GM12875 (cell line): ENCODE measurements at regions not wholly inside any gene's neighbourhood (a gene's known extent, or its start where the extent isn't known, plus 50 kb on each side); places are given as distances from the start of the nearest gene placed in this dataset.

ENCODE experiments used
- H3K4me3 ChIP-seq: one replicate; pipeline ENCODE4 v1.5.1; 2011; ENCODE audit warnings: low read depth, low read length, control low read depth
- TF ChIP-seq, protein P1 (sequence below): IDR thresholded peaks from 2 replicates; pipeline ENCODE4 v1.5.1; 2011; ENCODE audit warnings: low read depth, mild to moderate bottlenecking, control low read depth, inconsistent platforms, low read length, moderate library complexity, borderline replicate concordance; ENCODE audit not compliant: insufficient read depth

DNA sequence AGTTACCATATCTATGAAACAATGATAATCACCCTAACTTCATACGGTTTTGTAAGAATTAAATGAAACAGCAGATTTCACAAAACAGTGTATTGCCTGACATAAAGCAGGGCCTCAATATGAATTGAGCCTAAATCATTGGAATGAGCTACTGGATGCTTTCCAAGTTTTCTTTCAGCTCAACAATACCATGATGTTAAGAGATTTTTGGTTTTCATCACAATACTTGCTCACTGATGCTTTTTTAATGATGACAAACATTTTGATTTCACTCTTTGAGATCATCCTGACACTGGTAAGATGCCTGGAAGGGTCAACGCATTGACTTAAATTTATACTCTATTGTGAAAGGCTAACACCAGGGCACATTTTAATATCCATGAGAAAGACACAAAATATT is 377.5 kb downstream of the ZNF521 start:
- TF ChIP-seq, protein P1, sequence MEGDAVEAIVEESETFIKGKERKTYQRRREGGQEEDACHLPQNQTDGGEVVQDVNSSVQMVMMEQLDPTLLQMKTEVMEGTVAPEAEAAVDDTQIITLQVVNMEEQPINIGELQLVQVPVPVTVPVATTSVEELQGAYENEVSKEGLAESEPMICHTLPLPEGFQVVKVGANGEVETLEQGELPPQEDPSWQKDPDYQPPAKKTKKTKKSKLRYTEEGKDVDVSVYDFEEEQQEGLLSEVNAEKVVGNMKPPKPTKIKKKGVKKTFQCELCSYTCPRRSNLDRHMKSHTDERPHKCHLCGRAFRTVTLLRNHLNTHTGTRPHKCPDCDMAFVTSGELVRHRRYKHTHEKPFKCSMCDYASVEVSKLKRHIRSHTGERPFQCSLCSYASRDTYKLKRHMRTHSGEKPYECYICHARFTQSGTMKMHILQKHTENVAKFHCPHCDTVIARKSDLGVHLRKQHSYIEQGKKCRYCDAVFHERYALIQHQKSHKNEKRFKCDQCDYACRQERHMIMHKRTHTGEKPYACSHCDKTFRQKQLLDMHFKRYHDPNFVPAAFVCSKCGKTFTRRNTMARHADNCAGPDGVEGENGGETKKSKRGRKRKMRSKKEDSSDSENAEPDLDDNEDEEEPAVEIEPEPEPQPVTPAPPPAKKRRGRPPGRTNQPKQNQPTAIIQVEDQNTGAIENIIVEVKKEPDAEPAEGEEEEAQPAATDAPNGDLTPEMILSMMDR: no peak
- H3K4me3 ChIP-seq: no peak overlapping the region

DNA sequence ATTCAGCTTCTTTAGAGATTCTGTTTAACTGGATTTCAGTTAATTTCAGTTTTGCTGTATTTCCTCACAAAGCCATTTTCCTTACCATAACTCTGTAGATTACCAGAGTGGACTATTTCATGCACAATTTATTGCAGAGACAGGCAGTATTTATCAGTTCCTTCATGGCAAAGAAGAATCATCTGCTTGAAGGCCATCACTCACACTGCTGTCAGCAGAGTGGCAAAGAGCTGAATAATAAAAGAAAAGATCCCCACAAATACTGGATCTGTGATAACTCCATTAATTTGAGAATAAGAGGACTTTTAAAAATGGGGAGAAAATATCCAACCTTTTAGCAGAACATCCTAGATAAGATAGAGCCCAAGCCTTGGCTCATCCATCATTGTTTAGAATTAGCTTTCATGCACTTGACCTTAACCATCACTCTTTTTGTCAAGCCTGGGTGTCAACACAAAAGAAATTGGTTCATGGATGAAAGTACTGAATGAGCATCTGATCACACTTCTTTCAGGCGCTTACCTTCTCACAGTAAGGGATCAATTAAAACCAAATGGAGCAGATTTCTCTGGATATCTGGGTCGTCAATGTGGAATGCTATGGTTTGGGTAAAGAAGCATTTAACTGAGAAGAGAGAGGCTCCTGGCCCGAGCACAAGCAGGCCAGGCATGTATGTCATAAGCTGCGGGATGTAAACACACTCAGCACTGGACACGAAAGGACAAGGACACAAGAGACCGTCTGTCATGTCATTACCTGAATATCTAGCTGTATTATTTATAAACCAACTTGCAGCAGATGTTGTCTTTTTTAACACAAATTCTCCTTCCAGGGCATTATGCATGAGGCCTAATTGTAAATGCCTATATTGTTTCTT is 376.2 kb downstream of the ZNF521 start:
- TF ChIP-seq, protein P1: no peak

DNA sequence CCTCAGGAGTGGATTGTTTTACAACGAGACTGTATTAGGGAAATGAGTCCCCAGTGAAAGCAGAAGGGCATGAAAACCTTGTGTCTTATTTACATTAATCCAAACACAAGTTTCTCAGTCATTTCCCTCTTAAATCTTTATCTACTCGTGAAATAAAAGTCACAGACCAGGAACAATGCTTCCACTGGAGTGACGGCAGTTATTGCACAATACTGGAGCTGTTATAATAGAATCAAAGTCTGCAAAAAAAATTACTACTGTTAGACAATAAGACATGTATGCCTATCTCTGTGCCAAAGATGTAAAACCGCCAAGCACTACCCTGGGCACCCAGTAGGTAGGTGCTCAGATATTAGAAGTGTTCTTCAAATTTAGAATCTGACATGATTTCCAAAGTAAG is 375.5 kb downstream of the ZNF521 start:
- H3K4me3 ChIP-seq: no peak overlapping the region
- TF ChIP-seq, protein P1: no peak

More for the DNA sequence above, 376.2 kb downstream of the ZNF521 start:
- no peak overlapping the region for H3K4me3 ChIP-seq

DNA sequence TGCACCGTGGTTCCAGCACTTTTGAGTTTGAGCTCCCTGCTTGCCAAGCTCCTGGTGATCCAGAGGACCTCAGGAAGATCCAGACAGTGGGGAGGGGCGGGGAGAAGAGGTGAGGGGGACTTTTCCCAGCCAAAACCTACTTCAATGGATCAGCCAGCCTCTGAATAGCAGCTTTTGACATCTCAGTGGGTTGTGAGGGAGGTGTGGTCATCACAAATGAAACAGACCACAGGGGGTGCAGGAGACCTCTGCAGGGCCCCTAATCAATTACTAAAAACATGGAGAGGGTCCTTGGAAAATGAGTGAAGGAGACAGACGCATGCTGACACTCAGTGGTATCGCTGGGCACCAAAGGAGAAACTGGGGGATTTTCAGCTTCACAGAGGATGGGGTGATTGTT is 372.7 kb downstream of the ZNF521 start:
- H3K4me3 ChIP-seq: no peak overlapping the region
- TF ChIP-seq, protein P1: no peak

DNA sequence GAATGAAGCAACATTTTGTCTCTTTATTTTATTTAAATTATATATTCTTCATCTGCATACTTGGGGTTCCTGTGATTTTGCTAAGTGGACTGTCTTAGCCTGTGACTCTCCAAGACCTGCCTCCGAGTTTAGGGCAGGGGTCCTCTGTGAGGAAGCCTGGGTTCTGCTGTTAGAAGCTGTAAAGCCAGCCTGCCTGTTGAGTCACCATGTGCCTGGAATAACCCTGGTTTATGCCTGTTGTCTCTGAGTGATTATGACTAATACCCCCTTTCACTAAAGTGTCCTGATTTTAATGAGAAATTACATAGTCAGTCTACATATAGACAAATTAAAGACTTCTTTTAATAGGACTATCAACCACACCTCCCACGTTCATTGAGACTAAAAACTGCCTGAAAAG is 369.1 kb downstream of the ZNF521 start:
- TF ChIP-seq, protein P1: no peak
- H3K4me3 ChIP-seq: no peak overlapping the region

DNA sequence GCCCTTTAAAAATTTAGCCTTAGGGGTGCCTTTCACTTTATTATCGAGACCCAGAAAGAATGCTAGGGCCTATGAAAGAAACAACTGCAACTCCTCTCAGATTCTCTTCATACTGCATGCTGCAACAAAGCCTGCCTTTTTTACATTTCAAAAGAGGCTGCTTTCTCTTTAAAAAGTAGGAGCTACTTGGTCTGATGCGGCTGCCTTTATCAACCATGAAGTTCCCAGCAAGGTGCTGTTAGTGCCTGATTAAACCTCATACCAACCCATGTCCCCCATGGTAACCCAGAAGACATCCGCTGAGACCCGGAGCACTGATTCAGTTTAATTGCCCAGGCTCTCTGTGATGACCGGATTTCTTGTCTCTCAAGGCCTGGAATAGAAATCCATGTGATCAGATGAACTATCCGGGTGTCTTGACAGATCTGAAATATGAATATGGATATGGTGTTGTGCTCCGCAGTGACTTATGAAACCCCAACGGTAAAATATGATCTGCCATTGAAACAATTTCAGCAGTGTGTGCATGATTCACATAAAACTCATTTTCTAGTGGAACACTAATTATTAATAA is 368.3 kb downstream of the ZNF521 start:
- no peak overlapping the region for H3K4me3 ChIP-seq
- TF ChIP-seq, protein P1: no peak

DNA sequence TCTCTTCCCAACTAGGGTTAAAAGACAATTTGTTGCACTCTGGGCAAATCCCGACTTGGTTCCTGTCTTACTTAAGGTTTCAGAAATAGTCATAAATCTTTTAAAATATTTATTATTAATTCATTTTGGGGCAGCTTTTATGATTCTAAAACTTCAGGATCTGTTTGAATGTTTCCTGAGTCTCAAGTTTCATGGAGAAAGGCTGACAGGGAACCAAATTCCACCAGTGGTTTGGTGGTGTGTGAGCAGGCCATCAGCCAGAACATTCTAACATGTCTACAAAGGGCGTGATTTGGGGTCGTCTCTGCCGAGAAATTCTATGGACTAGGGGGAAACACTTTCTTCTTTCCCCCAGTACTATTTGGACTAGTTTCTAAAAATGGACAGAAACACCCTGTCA is 366.4 kb downstream of the ZNF521 start:
- TF ChIP-seq, protein P1: no peak
- no peak overlapping the region for H3K4me3 ChIP-seq
